ENCODE measurements at regions not wholly inside any gene's neighbourhood (a gene's known extent, or its start where the extent isn't known, plus 50 kb on each side); places are given as distances from the start of the nearest gene placed in this dataset.

GRCh38 chr2:226669249-226669648, 130.4 kb downstream of the IRS1 start:
- TF ChIP-seq CTCF (IDR thresholded peaks at IDR 0.05) (no peak), POLR2AphosphoS5 (IDR thresholded peaks at IDR 0.05) (no peak)

Data from esophagus muscularis mucosa (tissue), 3 donors.